SK-N-MC (cell line): ENCODE measurements at regions not wholly inside any gene's neighbourhood (a gene's known extent, or its start where the extent isn't known, plus 50 kb on each side); places are given as distances from the start of the nearest gene placed in this dataset.

Source experiments
- EZH2 ChIP-seq: fragments of 200-600 bp; sonication (generic); IDR thresholded peaks from one replicate; pipeline ENCODE4 v1.6.1; 2017; ENCODE audit warnings: antibody characterized with exemption
- POLR2AphosphoS5 ChIP-seq: IDR thresholded peaks from 2 replicates; pipeline ENCODE4 v1.6.1; 2012; ENCODE audit warnings: mild to moderate bottlenecking, low read depth, low read length, borderline replicate concordance

DNA sequence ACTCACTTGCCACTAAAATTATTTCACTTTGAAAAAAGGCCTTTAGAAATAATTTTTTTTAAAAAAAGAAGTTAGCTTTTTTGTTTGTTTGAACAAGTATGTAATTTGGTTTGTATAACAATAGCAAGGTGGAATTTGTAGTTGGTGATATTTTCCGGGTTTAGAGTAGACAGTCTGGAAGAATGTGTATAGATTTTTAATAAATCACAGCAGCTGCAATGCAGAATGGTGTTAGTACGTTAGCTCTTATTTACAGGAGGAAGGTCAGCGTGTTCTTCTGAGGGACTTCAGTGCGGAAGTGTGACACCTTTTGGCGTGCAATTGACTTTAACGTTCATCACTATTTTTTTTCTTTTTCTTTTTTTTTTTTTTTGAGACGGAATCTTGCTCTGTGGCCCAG, 115.4 kb downstream of the PLEKHG1 start:
- TF ChIP-seq POLR2AphosphoS5 (no peak), EZH2 (no peak)
